ENCODE measurements at regions not wholly inside any gene's neighbourhood (a gene's known extent, or its start where the extent isn't known, plus 50 kb on each side); places are given as distances from the start of the nearest gene placed in this dataset.

DNA sequence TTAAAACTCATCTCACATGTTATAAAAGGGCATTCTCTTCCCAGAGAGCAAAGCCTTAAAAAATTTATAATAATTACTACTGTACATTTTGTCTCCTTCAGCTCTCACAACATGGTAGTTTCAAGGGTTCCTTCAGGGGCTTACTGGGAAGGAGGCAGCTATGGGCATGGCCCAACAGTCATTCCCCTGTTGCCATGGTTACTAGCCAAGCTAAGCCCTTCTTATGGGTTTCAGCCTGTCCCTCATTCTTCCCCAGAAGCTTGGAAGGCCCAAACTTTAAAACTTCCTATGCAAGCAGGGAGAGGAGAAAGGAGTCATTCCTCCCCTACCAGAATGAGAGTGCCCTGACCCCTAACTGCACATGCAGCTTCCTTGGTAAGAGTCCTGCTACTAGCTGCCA, 82.2 kb upstream of the CNTLN start:
- TF ChIP-seq POLR2AphosphoS5 (IDR thresholded peaks at IDR 0.05) (no peak), SMC3 (conservative IDR thresholded peaks at IDR 0.05; ENCODE audit: poor library complexity) (no peak), RAD21 (conservative IDR thresholded peaks at IDR 0.05) (no peak), EP300 (conservative IDR thresholded peaks at IDR 0.05; ENCODE audit: poor library complexity, severe bottlenecking) (no peak), MXI1 (conservative IDR thresholded peaks at IDR 0.05; ENCODE audit: poor library complexity, severe bottlenecking) (no peak), TAF1 (IDR thresholded peaks at IDR 0.05; ENCODE audit: low read depth) (no peak)
- TF ChIP-seq, protein P1, sequence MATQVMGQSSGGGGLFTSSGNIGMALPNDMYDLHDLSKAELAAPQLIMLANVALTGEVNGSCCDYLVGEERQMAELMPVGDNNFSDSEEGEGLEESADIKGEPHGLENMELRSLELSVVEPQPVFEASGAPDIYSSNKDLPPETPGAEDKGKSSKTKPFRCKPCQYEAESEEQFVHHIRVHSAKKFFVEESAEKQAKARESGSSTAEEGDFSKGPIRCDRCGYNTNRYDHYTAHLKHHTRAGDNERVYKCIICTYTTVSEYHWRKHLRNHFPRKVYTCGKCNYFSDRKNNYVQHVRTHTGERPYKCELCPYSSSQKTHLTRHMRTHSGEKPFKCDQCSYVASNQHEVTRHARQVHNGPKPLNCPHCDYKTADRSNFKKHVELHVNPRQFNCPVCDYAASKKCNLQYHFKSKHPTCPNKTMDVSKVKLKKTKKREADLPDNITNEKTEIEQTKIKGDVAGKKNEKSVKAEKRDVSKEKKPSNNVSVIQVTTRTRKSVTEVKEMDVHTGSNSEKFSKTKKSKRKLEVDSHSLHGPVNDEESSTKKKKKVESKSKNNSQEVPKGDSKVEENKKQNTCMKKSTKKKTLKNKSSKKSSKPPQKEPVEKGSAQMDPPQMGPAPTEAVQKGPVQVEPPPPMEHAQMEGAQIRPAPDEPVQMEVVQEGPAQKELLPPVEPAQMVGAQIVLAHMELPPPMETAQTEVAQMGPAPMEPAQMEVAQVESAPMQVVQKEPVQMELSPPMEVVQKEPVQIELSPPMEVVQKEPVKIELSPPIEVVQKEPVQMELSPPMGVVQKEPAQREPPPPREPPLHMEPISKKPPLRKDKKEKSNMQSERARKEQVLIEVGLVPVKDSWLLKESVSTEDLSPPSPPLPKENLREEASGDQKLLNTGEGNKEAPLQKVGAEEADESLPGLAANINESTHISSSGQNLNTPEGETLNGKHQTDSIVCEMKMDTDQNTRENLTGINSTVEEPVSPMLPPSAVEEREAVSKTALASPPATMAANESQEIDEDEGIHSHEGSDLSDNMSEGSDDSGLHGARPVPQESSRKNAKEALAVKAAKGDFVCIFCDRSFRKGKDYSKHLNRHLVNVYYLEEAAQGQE (IDR thresholded peaks at IDR 0.05; ENCODE audit: borderline replicate concordance) = no peak
- TF ChIP-seq, protein P2, sequence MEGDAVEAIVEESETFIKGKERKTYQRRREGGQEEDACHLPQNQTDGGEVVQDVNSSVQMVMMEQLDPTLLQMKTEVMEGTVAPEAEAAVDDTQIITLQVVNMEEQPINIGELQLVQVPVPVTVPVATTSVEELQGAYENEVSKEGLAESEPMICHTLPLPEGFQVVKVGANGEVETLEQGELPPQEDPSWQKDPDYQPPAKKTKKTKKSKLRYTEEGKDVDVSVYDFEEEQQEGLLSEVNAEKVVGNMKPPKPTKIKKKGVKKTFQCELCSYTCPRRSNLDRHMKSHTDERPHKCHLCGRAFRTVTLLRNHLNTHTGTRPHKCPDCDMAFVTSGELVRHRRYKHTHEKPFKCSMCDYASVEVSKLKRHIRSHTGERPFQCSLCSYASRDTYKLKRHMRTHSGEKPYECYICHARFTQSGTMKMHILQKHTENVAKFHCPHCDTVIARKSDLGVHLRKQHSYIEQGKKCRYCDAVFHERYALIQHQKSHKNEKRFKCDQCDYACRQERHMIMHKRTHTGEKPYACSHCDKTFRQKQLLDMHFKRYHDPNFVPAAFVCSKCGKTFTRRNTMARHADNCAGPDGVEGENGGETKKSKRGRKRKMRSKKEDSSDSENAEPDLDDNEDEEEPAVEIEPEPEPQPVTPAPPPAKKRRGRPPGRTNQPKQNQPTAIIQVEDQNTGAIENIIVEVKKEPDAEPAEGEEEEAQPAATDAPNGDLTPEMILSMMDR (IDR thresholded peaks at IDR 0.05; ENCODE audit: poor library complexity, severe bottlenecking) = no peak
- Histone ChIP-seq H3K9me3 (ENCODE audit: low read length) (no peaks in the 10 kb centered on the region), H3K4me3 (ENCODE audit: low read length) (no peak overlapping the region), H3K27me3 (ENCODE audit: insufficient read depth, low read depth, low read length) (no peaks in the 10 kb centered on the region), H4K20me1 (ENCODE audit: insufficient read depth) (no peaks in the 10 kb centered on the region), H3F3A (ENCODE audit: insufficient read depth, low read length, poor library complexity, severe bottlenecking) (no peaks in the 10 kb centered on the region), H3K9ac (ENCODE audit: low read length) (no peak overlapping the region), H3K4me2 (ENCODE audit: low read length) (no peak overlapping the region), H3K36me3 (ENCODE audit: insufficient read depth, low read length) (no peaks in the 10 kb centered on the region), H3K9me2 (ENCODE audit: insufficient read depth, low read length) (no peaks in the 10 kb centered on the region), H3K79me2 (replicated peaks; ENCODE audit: insufficient read depth, low read length) (no peaks in the 10 kb centered on the region), H3K27ac (ENCODE audit: low read length) (no peak overlapping the region), H2AFZ (ENCODE audit: low read depth, low read length) (no peak overlapping the region)

GRCh38 chr9:17045381-17045940, 89.4 kb upstream of the CNTLN start:
- Histone ChIP-seq H3K9ac (ENCODE audit: low read length) (no peak overlapping the region), H3F3A (ENCODE audit: insufficient read depth, low read length, poor library complexity, severe bottlenecking) (no peaks in the 10 kb centered on the region), H4K20me1 (ENCODE audit: insufficient read depth) (no peaks in the 10 kb centered on the region), H3K27me3 (ENCODE audit: insufficient read depth, low read depth, low read length) (no peaks in the 10 kb centered on the region), H2AFZ (ENCODE audit: low read depth, low read length) (no peak overlapping the region), H3K9me3 (ENCODE audit: low read length) (no peaks in the 10 kb centered on the region), H3K36me3 (ENCODE audit: insufficient read depth, low read length) (no peaks in the 10 kb centered on the region), H3K9me2 (ENCODE audit: insufficient read depth, low read length) (no peaks in the 10 kb centered on the region), H3K4me3 (ENCODE audit: low read length) (no peak overlapping the region), H3K27ac (ENCODE audit: low read length) (no peak overlapping the region), H3K79me2 (replicated peaks; ENCODE audit: insufficient read depth, low read length) (no peaks in the 10 kb centered on the region), H3K4me2 (ENCODE audit: low read length) (no peak overlapping the region)
- TF ChIP-seq, protein P2 (IDR thresholded peaks at IDR 0.05; ENCODE audit: poor library complexity, severe bottlenecking) = no peak
- TF ChIP-seq MXI1 (conservative IDR thresholded peaks at IDR 0.05; ENCODE audit: poor library complexity, severe bottlenecking) (no peak), TAF1 (IDR thresholded peaks at IDR 0.05; ENCODE audit: low read depth) (no peak), EZH2 (IDR thresholded peaks at IDR 0.05; ENCODE audit: borderline replicate concordance, insufficient read depth, low read length, poor library complexity, severe bottlenecking) (no peak)
- TF ChIP-seq, protein P1 (IDR thresholded peaks at IDR 0.05; ENCODE audit: borderline replicate concordance) = no peak
